ENCODE measurements at regions not wholly inside any gene's neighbourhood (a gene's known extent, or its start where the extent isn't known, plus 50 kb on each side); places are given as distances from the start of the nearest gene placed in this dataset.

GRCh38 chr3:164453714-164454113 lies 624.6 kb downstream of the SI start:
- Mint-ChIP-seq H3K36me3 (no peaks in the 10 kb centered on the region), H3K9me3 (peaks cover 15 to 25% (median 24%) of the 10 kb centered on the region in 3 donors), H3K27me3 (no peaks in the 10 kb centered on the region), H3K4me1 (no peaks in the 10 kb centered on the region), H3K27ac (no peak overlapping the region), H3K4me3 (no peak overlapping the region)
- Histone ChIP-seq H3K4me1 (ENCODE audit: control insufficient read depth in 1 of 2, extremely low read depth in 1 of 2, insufficient read depth in 2 of 2, low read length in 2 of 2) (no peaks in the 10 kb centered on the region), H3K27ac (ENCODE audit: low read length) (no peak overlapping the region), H3K36me3 (ENCODE audit: control insufficient read depth in 2 of 2, extremely low read depth in 1 of 2, insufficient read depth in 1 of 2, low read length in 1 of 2) (no peaks in the 10 kb centered on the region), H3K27me3 (replicated peaks in 1 of 2; ENCODE audit: control insufficient read depth in 2 of 2, extremely low read depth in 1 of 2, insufficient read depth in 2 of 2, low read length in 1 of 2) (no peaks in the 10 kb centered on the region), H3K9me3 (no peaks in the 10 kb centered on the region), H3K4me3 (ENCODE audit: control insufficient read depth in 1 of 2, extremely low read depth in 1 of 2, low read length in 1 of 2) (no peak overlapping the region)
- ChIA-PET CTCF (no interaction called here), POLR2A (no interaction called here)
- ATAC-seq (replicated peaks in 1 of 4), result no peak
- no peak for DNase-seq
- WGBS (ENCODE audit: insufficient coverage), result no CpG with 5 or more reads among the region's 1 CpG

- no peaks in the 10 kb centered on the region for H3K36me3 ChIP-seq (ENCODE audit: control insufficient read depth in 2 of 2, extremely low read depth in 1 of 2, insufficient read depth in 1 of 2, low read length in 1 of 2)
- no peak overlapping the region for H3K4me3 ChIP-seq (ENCODE audit: control insufficient read depth in 1 of 2, extremely low read depth in 1 of 2, low read length in 1 of 2)
- peaks cover 17 to 27% (median 25%) of the 10 kb centered on the region in 3 donors for H3K9me3 Mint-ChIP-seq
- no peaks in the 10 kb centered on the region for H3K9me3 ChIP-seq
- H3K4me1 ChIP-seq (ENCODE audit: control insufficient read depth in 1 of 2, extremely low read depth in 1 of 2, insufficient read depth in 2 of 2, low read length in 2 of 2), result no peaks in the 10 kb centered on the region
- H3K4me3 Mint-ChIP-seq, result no peak overlapping the region
- H3K36me3 Mint-ChIP-seq, result no peaks in the 10 kb centered on the region
- H3K27ac Mint-ChIP-seq, result no peak overlapping the region
- no peak overlapping the region for H3K27ac ChIP-seq (ENCODE audit: low read length)
- no peaks in the 10 kb centered on the region for H3K27me3 Mint-ChIP-seq
- DNase-seq (no peak), ATAC-seq (replicated peaks in 1 of 4) (no peak)
- ChIA-PET CTCF (no interaction called here), POLR2A (no interaction called here)
- H3K4me1 Mint-ChIP-seq, result no peaks in the 10 kb centered on the region
- H3K27me3 ChIP-seq (replicated peaks in 1 of 2; ENCODE audit: control insufficient read depth in 2 of 2, extremely low read depth in 1 of 2, insufficient read depth in 2 of 2, low read length in 1 of 2), result no peaks in the 10 kb centered on the region
- WGBS (ENCODE audit: insufficient coverage), result no CpG with 5 or more reads among the region's 1 CpG
These were observed 625.6 kb downstream of the SI start for GRCh38 chr3:164452707-164453106.

GRCh38 chr3:164451072-164451910 lies 627.0 kb downstream of the SI start:
- Mint-ChIP-seq H3K4me3 (no peak overlapping the region), H3K4me1 (no peaks in the 10 kb centered on the region), H3K27me3 (no peaks in the 10 kb centered on the region), H3K36me3 (no peaks in the 10 kb centered on the region), H3K27ac (no peak overlapping the region), H3K9me3 (peaks cover 24 to 37% (median 35%) of the 10 kb centered on the region in 3 donors)
- Histone ChIP-seq H3K9me3 (no peaks in the 10 kb centered on the region), H3K27me3 (replicated peaks in 1 of 2; ENCODE audit: control insufficient read depth in 2 of 2, extremely low read depth in 1 of 2, insufficient read depth in 2 of 2, low read length in 1 of 2) (no peaks in the 10 kb centered on the region), H3K36me3 (ENCODE audit: control insufficient read depth in 2 of 2, extremely low read depth in 1 of 2, insufficient read depth in 1 of 2, low read length in 1 of 2) (no peaks in the 10 kb centered on the region), H3K4me3 (ENCODE audit: control insufficient read depth in 1 of 2, extremely low read depth in 1 of 2, low read length in 1 of 2) (no peak overlapping the region), H3K27ac (ENCODE audit: low read length) (no peak overlapping the region), H3K4me1 (ENCODE audit: control insufficient read depth in 1 of 2, extremely low read depth in 1 of 2, insufficient read depth in 2 of 2, low read length in 2 of 2) (no peaks in the 10 kb centered on the region)
- DNase-seq, result no peak
- POLR2A ChIA-PET, result no interaction called here
- CTCF ChIA-PET, result no interaction called here
- 53% methylated on average over 4 of the region's 5 CpGs for whole genome bisulfite sequencing (ENCODE audit: insufficient coverage)
- ATAC-seq (replicated peaks in 1 of 4), result no peak

- no peaks in the 10 kb centered on the region for H3K36me3 Mint-ChIP-seq
These were observed 627.9 kb downstream of the SI start for GRCh38 chr3:164450276-164450905.

GRCh38 chr3:164419220-164419619 lies 659.1 kb downstream of the SI start:
- ChIA-PET POLR2A (no interaction called here), CTCF (no interaction called here)
- no peaks in the 10 kb centered on the region for H3K36me3 Mint-ChIP-seq
- Histone ChIP-seq H3K4me3 (ENCODE audit: control insufficient read depth in 1 of 2, extremely low read depth in 1 of 2, low read length in 1 of 2) (no peak overlapping the region), H3K9me3 (no peaks in the 10 kb centered on the region), H3K27ac (ENCODE audit: low read length) (no peak overlapping the region), H3K27me3 (replicated peaks in 1 of 2; ENCODE audit: control insufficient read depth in 2 of 2, extremely low read depth in 1 of 2, insufficient read depth in 2 of 2, low read length in 1 of 2) (no peaks in the 10 kb centered on the region), H3K36me3 (ENCODE audit: control insufficient read depth in 2 of 2, extremely low read depth in 1 of 2, insufficient read depth in 1 of 2, low read length in 1 of 2) (no peaks in the 10 kb centered on the region), H3K4me1 (ENCODE audit: control insufficient read depth in 1 of 2, extremely low read depth in 1 of 2, insufficient read depth in 2 of 2, low read length in 2 of 2) (no peaks in the 10 kb centered on the region)
- ATAC-seq (replicated peaks in 1 of 4) (no peak), DNase-seq (no peak)
- H3K9me3 Mint-ChIP-seq, result peaks cover 4 to 12% (median 4%) of the 10 kb centered on the region in 3 donors
- no peak overlapping the region for H3K4me3 Mint-ChIP-seq
- no peaks in the 10 kb centered on the region for H3K27me3 Mint-ChIP-seq
- no peaks in the 10 kb centered on the region for H3K4me1 Mint-ChIP-seq
- no CpG with 5 or more reads among the region's 1 CpG for WGBS (ENCODE audit: insufficient coverage)
- no peak overlapping the region for H3K27ac Mint-ChIP-seq

More at GRCh38 chr3:164450276-164450905, 627.9 kb downstream of the SI start:
- ATAC-seq (replicated peaks in 1 of 4) (no peak), DNase-seq (no peak)
- H3K36me3 ChIP-seq (ENCODE audit: control insufficient read depth in 2 of 2, extremely low read depth in 1 of 2, insufficient read depth in 1 of 2, low read length in 1 of 2), result no peaks in the 10 kb centered on the region
- no peak overlapping the region for H3K27ac ChIP-seq (ENCODE audit: low read length)
- no peaks in the 10 kb centered on the region for H3K27me3 Mint-ChIP-seq
- H3K9me3 Mint-ChIP-seq, result peaks cover 24 to 42% (median 36%) of the 10 kb centered on the region in 3 donors
- no peaks in the 10 kb centered on the region for H3K4me1 ChIP-seq (ENCODE audit: control insufficient read depth in 1 of 2, extremely low read depth in 1 of 2, insufficient read depth in 2 of 2, low read length in 2 of 2)
- H3K27me3 ChIP-seq (replicated peaks in 1 of 2; ENCODE audit: control insufficient read depth in 2 of 2, extremely low read depth in 1 of 2, insufficient read depth in 2 of 2, low read length in 1 of 2), result no peaks in the 10 kb centered on the region
- H3K9me3 ChIP-seq, result no peaks in the 10 kb centered on the region
- no peak overlapping the region for H3K4me3 ChIP-seq (ENCODE audit: control insufficient read depth in 1 of 2, extremely low read depth in 1 of 2, low read length in 1 of 2)
- H3K4me3 Mint-ChIP-seq, result no peak overlapping the region
- no peaks in the 10 kb centered on the region for H3K4me1 Mint-ChIP-seq
- no peak overlapping the region for H3K27ac Mint-ChIP-seq
- CTCF ChIA-PET, result interaction anchor here in 1 of 2 donors (0.6 kb wide), 1 partner anchor 132 kb away, joined by 3 read pairs; no protein-coding TSS in a partner anchor
- POLR2A ChIA-PET, result no interaction called here
- WGBS (ENCODE audit: insufficient coverage), result no CpG with 5 or more reads among the region's 4 CpGs

GRCh38 chr3:164418414-164418813 lies 659.9 kb downstream of the SI start:
- Mint-ChIP-seq H3K4me3 (no peak overlapping the region), H3K27ac (no peak overlapping the region), H3K27me3 (no peaks in the 10 kb centered on the region), H3K9me3 (peaks cover 4 to 14% (median 4%) of the 10 kb centered on the region in 3 donors), H3K36me3 (no peaks in the 10 kb centered on the region), H3K4me1 (no peaks in the 10 kb centered on the region)
- H3K9me3 ChIP-seq, result no peaks in the 10 kb centered on the region
- POLR2A ChIA-PET, result no interaction called here
- H3K27me3 ChIP-seq (replicated peaks in 1 of 2; ENCODE audit: control insufficient read depth in 2 of 2, extremely low read depth in 1 of 2, insufficient read depth in 2 of 2, low read length in 1 of 2), result no peaks in the 10 kb centered on the region
- WGBS (ENCODE audit: insufficient coverage), result 20% methylated on average over 1 of the region's 1 CpG
- no peaks in the 10 kb centered on the region for H3K36me3 ChIP-seq (ENCODE audit: control insufficient read depth in 2 of 2, extremely low read depth in 1 of 2, insufficient read depth in 1 of 2, low read length in 1 of 2)
- DNase-seq (no peak), ATAC-seq (replicated peaks in 1 of 4) (no peak)
- H3K27ac ChIP-seq (ENCODE audit: low read length), result no peak overlapping the region
- H3K4me3 ChIP-seq (ENCODE audit: control insufficient read depth in 1 of 2, extremely low read depth in 1 of 2, low read length in 1 of 2), result no peak overlapping the region
- CTCF ChIA-PET, result no interaction called here
- H3K4me1 ChIP-seq (ENCODE audit: control insufficient read depth in 1 of 2, extremely low read depth in 1 of 2, insufficient read depth in 2 of 2, low read length in 2 of 2), result no peaks in the 10 kb centered on the region

All from T-cell (primary cell).